Right cardiac atrium (tissue), 5 donors: ENCODE measurements at regions not wholly inside any gene's neighbourhood (a gene's known extent, or its start where the extent isn't known, plus 50 kb on each side); places are given as distances from the start of the nearest gene placed in this dataset.

ENCODE experiments used
- ATAC-seq, 2 donors: fragments of 200-7000 bp; cut with Tn5 transposase; one replicate each; pipeline versions ENCODE4 v1.8.0 to v1.9.1; 2020; ENCODE audit warnings: moderate library complexity in 2 of 2, mild to moderate bottlenecking in 1 of 2
- DNase-seq, 3 donors: peaks; one replicate each; pipeline ENCODE4 v3.0.0-alpha.2; 2020
- H3K27ac ChIP-seq: one replicate; pipeline ENCODE4 v1.5.1; 2013; ENCODE audit warnings: mild to moderate bottlenecking, low read length, control low read depth, moderate library complexity
- H3K27me3 ChIP-seq: one replicate; pipeline ENCODE4 v1.6.1; 2013; ENCODE audit not compliant: control insufficient read depth, insufficient read depth
- H3K4me1 ChIP-seq: one replicate; pipeline ENCODE4 v1.6.1; 2013; ENCODE audit warnings: low read length; ENCODE audit not compliant: control insufficient read depth, insufficient read depth
- H3K4me3 ChIP-seq: one replicate; pipeline ENCODE4 v1.5.1; 2013; ENCODE audit warnings: low read length, control low read depth
- H3K9me3 ChIP-seq: one replicate; pipeline ENCODE4 v1.6.1; 2013; ENCODE audit warnings: low read length; ENCODE audit not compliant: control insufficient read depth
- WGBS: extraction: QIAGEN DNeasy Blood & Tissue Kit; methylation state at CpG from one replicate; pipeline ENCODE4 v1.1.7; 2013; 5-methylcytosine and 5-hydroxymethylcytosine counted together
- intact Hi-C, 4 donors: fragments of 100-400 bp; cut with DNase I; formaldehyde crosslinking; loops; one replicate each; pipeline versions ENCODE4 v1.11.0 to v1.14.0; 2022 to 2023
- donor health status: healthy with polysubstance abuse.
- donor health status: DM: no; HTN: yes; CAD: no.
- donor health status: DM: no; HTN: no; CAD: no.
- donor health status: DM: no; HTN: yes; CAD: no; lungs with severe emphysema.
- donor health status: DM: yes; HTN: yes; CAD: no.

DNA sequence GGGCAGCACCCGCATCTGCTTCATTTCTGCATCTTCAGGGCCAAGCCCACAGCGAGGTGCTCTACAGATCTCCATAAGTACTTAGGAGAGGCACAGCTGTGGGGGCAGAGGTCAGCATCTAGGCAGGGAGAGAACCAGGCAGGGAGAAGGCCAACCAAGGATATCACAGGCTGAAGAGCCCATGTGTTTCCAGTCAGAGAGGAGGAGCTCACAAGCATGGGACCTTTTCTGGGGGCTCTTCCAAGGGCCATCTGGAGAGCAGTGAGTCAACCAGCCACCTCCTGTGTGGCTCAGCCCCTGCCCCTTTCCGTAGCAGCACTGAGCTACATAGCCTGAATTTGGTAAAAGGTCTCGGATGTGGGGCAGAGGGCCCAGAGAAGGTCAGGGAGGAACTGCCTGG, 78.5 kb downstream of the ARL6IP4 start:
- DNase-seq = peak in 2 of 3 donors; percentile 48 to 60
- WGBS = 56% methylated on average over 4 of the region's 4 CpGs
- Histone ChIP-seq H3K4me3 (no peak overlapping the region), H3K27me3 (no peaks in the 10 kb centered on the region), H3K27ac (peak overlapping the region; percentile 71), H3K9me3 (no peaks in the 10 kb centered on the region), H3K4me1 (peaks cover 35% of the 10 kb centered on the region)
- intact Hi-C loops = no loop called here
- ATAC-seq = peak in 1 of 2 donors; percentile 38

DNA sequence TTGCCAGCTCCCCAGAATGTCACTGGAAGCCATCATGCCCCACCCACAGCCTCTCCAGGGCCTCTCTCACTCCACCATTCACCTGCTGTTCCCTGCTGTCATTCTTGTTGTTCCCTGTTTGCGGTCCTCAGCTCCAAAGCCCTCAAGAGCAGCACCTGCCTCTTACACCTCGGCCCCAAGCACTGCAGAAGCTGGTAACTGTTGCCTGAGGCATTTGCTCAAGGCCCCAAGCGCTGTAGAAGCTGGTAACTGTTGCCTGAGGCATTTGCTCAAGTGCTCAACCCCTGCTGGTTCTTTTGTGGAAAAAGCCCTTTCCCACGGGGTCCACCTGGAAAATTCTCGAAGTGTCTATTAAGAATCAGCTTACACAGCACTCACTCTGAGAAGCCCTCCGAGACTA, 78.0 kb downstream of the ARL6IP4 start:
- Histone ChIP-seq H3K27ac (peak overlapping the region; percentile 5), H3K9me3 (no peaks in the 10 kb centered on the region), H3K27me3 (no peaks in the 10 kb centered on the region), H3K4me3 (no peak overlapping the region), H3K4me1 (peaks cover 32% of the 10 kb centered on the region)
- ATAC-seq (no peak), DNase-seq (no peak)
- WGBS = 90% methylated on average over 6 of the region's 6 CpGs
- intact Hi-C loops = no loop called here

DNA sequence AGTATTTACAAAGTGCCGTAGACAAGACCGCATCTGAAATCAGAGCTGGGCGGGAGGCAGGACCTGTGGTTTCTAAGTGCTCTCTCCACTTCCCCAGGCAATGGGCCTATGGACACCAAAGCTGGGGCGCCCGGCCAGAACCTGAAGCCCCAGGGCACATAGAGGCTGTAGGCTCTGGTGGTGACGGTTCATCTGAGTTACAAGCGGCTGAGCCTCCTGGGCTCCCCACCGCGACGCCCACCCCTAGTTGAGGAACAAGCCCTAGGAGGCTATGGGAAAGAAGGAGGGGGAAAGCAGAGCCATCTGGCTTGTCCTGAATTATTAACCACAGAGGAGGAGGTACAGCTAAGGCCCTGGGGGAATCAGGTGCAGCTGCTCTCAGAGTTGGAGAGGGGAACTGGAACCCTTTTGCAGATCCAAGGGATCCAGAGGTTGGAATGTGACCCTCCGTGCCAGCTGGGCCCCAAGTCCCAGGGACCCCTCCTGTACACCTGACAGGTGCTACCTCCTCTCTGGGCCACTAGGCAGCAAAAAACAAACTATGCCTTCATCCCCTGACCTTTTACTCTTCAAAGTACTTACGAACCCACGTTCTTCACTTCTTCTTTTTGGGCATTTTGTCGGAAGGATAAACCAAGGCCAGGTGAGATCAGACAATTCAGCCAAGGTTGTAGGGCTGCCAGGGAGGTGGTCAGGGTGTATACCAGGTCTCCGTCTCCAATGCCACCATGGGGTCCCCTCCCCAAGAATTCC, 77.2 kb downstream of the ARL6IP4 start:
- Histone ChIP-seq H3K4me3 (no peak overlapping the region), H3K27me3 (no peaks in the 10 kb centered on the region), H3K27ac (no peak overlapping the region), H3K9me3 (no peaks in the 10 kb centered on the region), H3K4me1 (peaks cover 31% of the 10 kb centered on the region)
- no peak for ATAC-seq
- 96% methylated on average over 15 of the region's 15 CpGs for WGBS
- intact Hi-C loops = no loop called here
- DNase-seq = peak in 1 of 3 donors; percentile 39

DNA sequence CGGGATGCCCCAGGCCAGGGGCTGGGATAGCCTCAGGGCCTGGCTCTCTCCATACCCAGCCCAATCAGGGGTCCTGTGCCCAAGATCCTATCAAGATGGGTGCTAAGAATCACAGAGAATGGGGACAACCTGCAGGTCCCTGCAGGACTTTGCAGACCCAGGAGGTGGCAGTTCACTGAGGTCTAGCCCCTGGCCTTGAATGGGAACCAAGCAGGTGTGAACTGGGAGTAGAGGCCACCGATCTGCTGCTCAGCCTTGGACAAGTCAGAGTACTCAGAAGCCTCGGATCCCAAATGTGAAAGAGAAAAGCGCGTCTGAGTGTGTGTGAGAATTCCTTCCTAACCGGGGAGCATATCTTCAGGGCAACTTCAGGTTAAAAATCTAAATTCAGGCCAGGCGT, 76.2 kb downstream of the ARL6IP4 start:
- intact Hi-C loops = no loop called here
- DNase-seq (no peak), ATAC-seq (peak in 1 of 2 donors; percentile 5)
- 93% methylated on average over 7 of the region's 7 CpGs for WGBS
- Histone ChIP-seq H3K27ac (no peak overlapping the region), H3K27me3 (no peaks in the 10 kb centered on the region), H3K9me3 (no peaks in the 10 kb centered on the region), H3K4me3 (no peak overlapping the region), H3K4me1 (peaks cover 28% of the 10 kb centered on the region)

DNA sequence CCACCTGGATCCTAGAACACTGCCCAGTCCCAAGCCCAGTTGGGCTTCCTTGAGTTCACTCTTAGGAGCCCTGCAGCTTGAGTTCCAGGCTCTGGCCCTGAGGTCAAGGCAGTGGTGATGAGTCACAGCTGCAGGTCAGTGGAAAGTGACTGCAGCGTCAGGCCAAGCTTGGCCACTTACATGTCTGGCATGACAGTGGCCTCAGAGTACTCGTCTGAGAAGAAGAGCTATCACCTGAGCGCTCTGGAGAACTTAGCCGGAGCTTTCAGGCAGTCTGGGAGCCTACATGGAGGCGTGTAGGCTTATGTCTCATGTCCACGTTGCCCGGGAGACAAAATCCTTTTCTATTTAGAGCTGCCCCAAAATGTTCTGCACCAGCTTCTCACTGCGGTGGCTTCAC, 75.6 kb downstream of the ARL6IP4 start:
- intact Hi-C loops = no loop called here
- no peaks in the 10 kb centered on the region for H3K9me3 ChIP-seq
- peak overlapping the region; percentile 13 for H3K27ac ChIP-seq
- H3K27me3 ChIP-seq = no peaks in the 10 kb centered on the region
- ATAC-seq (peak in 1 of 2 donors; percentile 16), DNase-seq (no peak)
- H3K4me3 ChIP-seq = no peak overlapping the region
- peaks cover 23% of the 10 kb centered on the region for H3K4me1 ChIP-seq
- 78% methylated on average over 8 of the region's 8 CpGs for WGBS

DNA sequence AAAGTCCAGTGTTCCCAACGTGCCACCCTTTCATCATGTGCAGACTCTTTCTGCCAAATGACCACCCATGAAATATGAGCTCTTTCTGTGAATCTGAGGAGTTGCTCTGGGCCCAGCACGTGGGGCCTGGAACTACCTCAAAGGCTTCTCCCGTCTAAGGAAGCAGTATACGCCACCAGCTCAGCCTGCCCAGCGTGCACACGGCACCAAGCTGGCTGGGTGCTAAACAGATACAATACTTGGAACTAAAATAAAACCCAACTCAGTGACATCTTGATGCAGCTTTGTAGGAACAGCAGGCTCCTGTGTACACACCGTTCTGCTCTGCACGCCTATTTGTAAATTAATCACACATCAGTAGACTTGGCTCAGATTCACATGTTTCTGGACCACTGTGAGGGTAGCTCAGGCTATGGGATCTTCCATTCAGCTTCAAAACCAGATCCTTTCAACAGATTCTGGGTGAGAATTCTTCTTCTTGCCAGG, 74.8 kb downstream of the ARL6IP4 start:
- ATAC-seq = peak in 1 of 2 donors; percentile 23
- DNase-seq = no peak
- Histone ChIP-seq H3K4me3 (no peak overlapping the region), H3K4me1 (peaks cover 19% of the 10 kb centered on the region), H3K27ac (peak overlapping the region; percentile 75), H3K27me3 (no peaks in the 10 kb centered on the region), H3K9me3 (no peaks in the 10 kb centered on the region)
- WGBS = 56% methylated on average over 8 of the region's 8 CpGs
- intact Hi-C loops = no loop called here

DNA sequence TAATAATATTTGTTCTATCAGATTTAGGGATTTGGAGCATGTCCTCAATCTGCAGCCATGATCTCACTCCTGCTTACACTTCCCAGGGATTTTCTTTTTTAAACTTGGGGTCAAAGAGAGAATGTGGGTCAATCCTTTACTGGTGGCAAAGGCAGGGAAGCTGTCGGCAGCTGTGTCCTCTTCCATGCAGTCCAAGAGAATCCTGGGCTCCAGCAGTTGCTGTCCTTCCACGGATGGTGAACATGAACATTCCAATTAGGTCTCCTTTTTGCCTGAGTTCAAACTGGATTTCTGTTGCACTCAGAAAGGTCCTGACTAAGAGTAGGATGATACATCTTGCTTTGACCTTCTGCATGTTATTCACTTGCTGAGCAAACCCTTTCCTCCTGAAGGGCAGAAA, 73.9 kb downstream of the ARL6IP4 start:
- peaks cover 23% of the 10 kb centered on the region for H3K4me1 ChIP-seq
- H3K9me3 ChIP-seq = no peaks in the 10 kb centered on the region
- H3K27me3 ChIP-seq = no peaks in the 10 kb centered on the region
- H3K4me3 ChIP-seq = no peak overlapping the region
- no peak for DNase-seq
- WGBS = 68% methylated on average over 2 of the region's 2 CpGs
- no peak overlapping the region for H3K27ac ChIP-seq
- ATAC-seq = no peak
- intact Hi-C loops = no loop called here

DNA sequence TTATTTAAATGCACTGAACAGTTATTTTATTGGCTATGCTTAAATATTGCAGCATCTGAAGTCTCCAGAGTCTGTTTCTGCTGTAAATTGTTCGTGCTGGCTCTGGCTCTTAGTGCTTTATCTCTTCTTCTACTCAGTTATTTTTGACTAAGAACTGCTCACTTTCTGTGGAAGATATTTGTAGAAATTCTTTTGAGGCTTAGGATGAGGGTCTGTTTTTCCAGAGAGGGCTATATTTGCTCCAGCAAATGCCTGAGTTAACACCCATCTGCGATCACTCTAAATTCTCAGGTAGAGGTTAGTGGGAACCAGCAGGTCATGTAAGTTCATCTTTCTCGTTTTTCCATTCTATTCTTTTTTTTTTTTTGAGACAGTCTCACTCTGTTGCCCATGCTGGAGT, 71.1 kb downstream of the ARL6IP4 start:
- H3K9me3 ChIP-seq = no peaks in the 10 kb centered on the region
- intact Hi-C loops = no loop called here
- ATAC-seq = no peak
- 37% methylated on average over 3 of the region's 3 CpGs for WGBS
- H3K4me1 ChIP-seq = peaks cover 20% of the 10 kb centered on the region
- DNase-seq = no peak
- H3K27me3 ChIP-seq = no peaks in the 10 kb centered on the region
- no peak overlapping the region for H3K4me3 ChIP-seq
- H3K27ac ChIP-seq = no peak overlapping the region

DNA sequence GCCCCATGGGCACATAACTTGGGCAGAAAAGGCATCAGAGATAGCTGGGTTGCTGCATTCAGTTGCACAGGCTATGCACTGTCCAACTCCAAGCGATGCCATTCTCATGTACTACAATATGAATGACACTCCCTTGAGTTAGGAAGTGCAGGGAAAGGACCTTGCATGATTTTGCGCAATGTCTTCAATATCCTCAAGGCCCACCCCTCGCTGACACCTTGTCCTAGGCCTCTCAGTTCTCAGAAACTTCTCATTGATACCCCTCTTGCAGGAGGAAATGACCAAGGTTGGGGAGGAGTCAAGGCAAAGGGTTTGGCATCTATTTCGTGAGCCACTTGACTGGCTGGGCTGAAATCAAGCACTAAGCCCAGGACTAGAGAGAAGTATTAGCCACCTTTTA, 70.4 kb downstream of the ARL6IP4 start:
- peak in 1 of 3 donors; percentile 9 for DNase-seq
- Histone ChIP-seq H3K4me3 (no peak overlapping the region), H3K27me3 (no peaks in the 10 kb centered on the region), H3K9me3 (no peaks in the 10 kb centered on the region), H3K4me1 (peaks cover 16% of the 10 kb centered on the region), H3K27ac (peak overlapping the region; percentile 57)
- 75% methylated on average over 4 of the region's 4 CpGs for WGBS
- ATAC-seq = peak; percentile 10 to 25
- intact Hi-C loops = no loop called here

DNA sequence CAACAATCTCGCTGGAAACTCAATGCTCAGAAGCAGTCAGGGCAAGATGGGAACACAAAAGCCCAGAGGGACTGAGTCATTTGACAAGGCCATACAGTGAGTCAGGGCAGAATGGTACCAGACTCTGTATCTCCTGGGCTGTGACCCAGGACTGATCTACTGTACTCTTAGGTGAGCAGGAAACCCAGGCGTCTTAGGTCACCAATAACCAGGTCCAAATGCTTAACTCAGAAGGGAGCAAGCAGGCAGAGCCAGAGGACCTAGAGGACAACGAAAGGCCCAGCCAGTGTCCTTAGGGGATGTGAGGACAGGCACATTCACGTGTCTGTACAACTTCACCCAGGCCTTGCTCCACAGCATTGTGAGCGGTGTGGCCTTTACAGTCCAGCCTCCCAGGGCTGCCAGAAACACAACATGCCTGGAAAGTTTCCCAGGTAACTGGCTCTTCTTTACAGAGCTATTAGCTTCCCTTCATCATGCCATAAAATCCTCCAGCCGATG, 69.9 kb downstream of the ARL6IP4 start:
- no peak overlapping the region for H3K4me3 ChIP-seq
- H3K4me1 ChIP-seq = peaks cover 14% of the 10 kb centered on the region
- H3K9me3 ChIP-seq = no peaks in the 10 kb centered on the region
- intact Hi-C loops = no loop called here
- peak in 2 of 3 donors; percentile 73 to 74 for DNase-seq
- H3K27ac ChIP-seq = peak overlapping the region; percentile 92
- no peaks in the 10 kb centered on the region for H3K27me3 ChIP-seq
- WGBS = 54% methylated on average over 6 of the region's 6 CpGs
- ATAC-seq = peak; percentile 84 to 90

DNA sequence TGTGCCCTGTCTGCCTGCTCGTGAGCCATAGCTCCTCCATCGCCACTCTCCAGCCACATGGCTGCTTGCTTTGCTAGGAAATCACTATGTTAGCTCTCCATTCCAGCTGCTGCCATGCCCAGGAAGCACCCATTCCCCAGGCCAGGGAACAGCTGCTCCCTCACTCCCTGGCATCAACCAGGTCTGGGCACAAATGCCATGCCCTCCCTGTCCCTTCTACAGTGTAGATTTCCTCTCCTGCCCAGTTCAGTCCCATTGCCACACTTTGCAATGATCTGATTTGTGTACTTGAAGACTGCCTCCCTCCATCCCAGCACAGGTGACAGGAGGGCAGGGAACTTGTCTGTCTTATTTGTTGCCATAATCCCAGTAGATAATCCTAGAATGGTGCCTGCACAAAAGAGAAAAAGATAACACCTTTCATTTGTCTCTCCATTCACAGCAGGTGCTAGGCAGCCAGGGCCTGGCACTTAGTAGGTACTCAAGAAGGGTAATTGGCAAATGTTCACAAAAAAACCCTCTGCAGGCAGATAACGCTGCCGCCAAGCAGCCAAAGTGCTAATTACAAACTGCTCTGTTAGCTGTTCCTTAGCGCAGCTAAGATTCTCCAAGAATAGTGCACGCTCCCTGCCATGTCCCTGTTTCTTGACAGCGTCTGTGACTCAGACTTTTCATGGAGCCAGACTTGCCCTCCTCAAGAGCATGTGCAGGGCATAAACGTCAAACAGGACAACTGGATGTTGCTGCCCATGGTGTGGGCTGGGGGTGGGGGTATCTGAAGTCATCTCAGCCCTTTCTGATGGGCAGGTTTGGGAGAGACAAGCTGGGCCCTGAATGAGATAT, 69.1 kb downstream of the ARL6IP4 start:
- H3K27me3 ChIP-seq = no peaks in the 10 kb centered on the region
- intact Hi-C loops = loop anchor here in 3 of 4 donors (10.0 kb wide), 1 partner anchor 185 kb away; the partner anchor contains the start of genes MPHOSPH9 (in 3 of the 3) and MTRFR (in 3 of the 3)
- peaks cover 19% of the 10 kb centered on the region for H3K4me1 ChIP-seq
- ATAC-seq (peak; percentile 7 to 45), DNase-seq (no peak)
- WGBS = 68% methylated on average over 8 of the region's 8 CpGs
- H3K9me3 ChIP-seq = no peaks in the 10 kb centered on the region
- H3K27ac ChIP-seq = peak overlapping the region; percentile 92
- H3K4me3 ChIP-seq = no peak overlapping the region
